ENCODE measurements at regions not wholly inside any gene's neighbourhood (a gene's known extent, or its start where the extent isn't known, plus 50 kb on each side); places are given as distances from the start of the nearest gene placed in this dataset.
"Not testable (repeated sequence)": the region's sequence is repeated elsewhere in the genome, so short reads cannot be mapped to it uniquely, and the experiment has no call there.

- H3K4ac ChIP-seq (ENCODE audit: low read depth, low read length), result no peak overlapping the region
- Mint-ChIP-seq H3K4me1 (no peaks in the 10 kb centered on the region), H3K27ac (no peak overlapping the region), H3K36me3 (ENCODE audit: insufficient read depth in 1 of 3, low read depth in 3 of 3) (peaks cover 0 to 10% (median 4%) of the 10 kb centered on the region in 3 experiments; a peak in 6 of 7 replicates), H3K4me3 (no peak overlapping the region), H3K27me3 (ENCODE audit: low read depth) (no peaks in the 10 kb centered on the region), H3K9me3 (peaks cover 75 to 81% of the 10 kb centered on the region in 2 experiments)
- no peak overlapping the region for H4K5ac ChIP-seq (ENCODE audit: insufficient read length, low read depth, low read length)
- TF ChIP-seq CTCF (conservative IDR thresholded peaks at IDR 0.05), result no peak
- DNase-seq, result no peak
- H2AFZ ChIP-seq (ENCODE audit: low read length), result no peak overlapping the region
- no peaks in the 10 kb centered on the region for H3K27me3 ChIP-seq (ENCODE audit: insufficient read depth, low read length)
- H4K20me1 ChIP-seq (ENCODE audit: control insufficient read depth, insufficient read depth, insufficient read length), result no peaks in the 10 kb centered on the region
- no peaks in the 10 kb centered on the region for H3K79me2 ChIP-seq (ENCODE audit: insufficient read depth, low read length)
- WGBS (ENCODE audit: extremely low coverage, insufficient read length, low lambda C conversion rate), result no CpG with 5 or more reads among the region's 7 CpGs
- H2BK12ac ChIP-seq (ENCODE audit: insufficient read length, low read depth, low read length), result no peak overlapping the region
- peaks cover 43% of the 10 kb centered on the region for H3K9me3 ChIP-seq (ENCODE audit: control insufficient read depth, low read depth, low read length)
- H3K14ac ChIP-seq (ENCODE audit: insufficient read depth, low read length), result no peak overlapping the region
- H2BK120ac ChIP-seq (ENCODE audit: low read depth, low read length, poor library complexity, severe bottlenecking), result no peak overlapping the region
- no peak overlapping the region for H3K23ac ChIP-seq (ENCODE audit: insufficient read length, low read depth, low read length)
- H3K9ac ChIP-seq (ENCODE audit: extremely low read depth, insufficient read length, low read length), result no peak overlapping the region
- H3K79me1 ChIP-seq (ENCODE audit: insufficient read depth, low read depth, low read length, poor library complexity, severe bottlenecking), result no peaks in the 10 kb centered on the region
- H3K23me2 ChIP-seq (ENCODE audit: insufficient read length, low read depth, low read length, poor library complexity, severe bottlenecking), result no peaks in the 10 kb centered on the region
- H3K18ac ChIP-seq (ENCODE audit: insufficient read length, low read depth, low read length), result no peak overlapping the region
- no peak overlapping the region for H3K56ac ChIP-seq (ENCODE audit: insufficient read length, low read depth, low read length)
- no peak overlapping the region for H2AK5ac ChIP-seq (ENCODE audit: insufficient read length, low read length)
- no peak overlapping the region for H2BK20ac ChIP-seq (ENCODE audit: low read depth, low read length, poor library complexity, severe bottlenecking)
- no peak overlapping the region for H4K91ac ChIP-seq (ENCODE audit: insufficient read length, low read depth, low read length)
- no peak overlapping the region for H3K27ac ChIP-seq (ENCODE audit: insufficient read length, low read depth, low read length)
- H2BK5ac ChIP-seq (ENCODE audit: insufficient read length, low read length), result no peak overlapping the region
- H3K4me1 ChIP-seq (ENCODE audit: insufficient read depth, low read length), result no peaks in the 10 kb centered on the region
- no peak overlapping the region for H4K8ac ChIP-seq (replicated peaks; ENCODE audit: insufficient read length, low read depth, low read length)
- H3T11ph ChIP-seq (ENCODE audit: low read length), result no peak overlapping the region
- H2BK15ac ChIP-seq (ENCODE audit: low read depth, low read length), result no peak overlapping the region
- no peak overlapping the region for H3K4me2 ChIP-seq (ENCODE audit: insufficient read depth, insufficient read length, low read length)
These were observed 81.9 kb downstream of the KCNJ18 start for GRCh38 chr17:21774263-21774662.

GRCh38 chr17:21775566-21775965, 83.2 kb downstream of the KCNJ18 start:
- H3K9ac ChIP-seq (ENCODE audit: extremely low read depth, insufficient read length, low read length); H3K4me1 Mint-ChIP-seq; H2BK20ac ChIP-seq (ENCODE audit: low read depth, low read length, poor library complexity, severe bottlenecking); H3K56ac ChIP-seq (ENCODE audit: insufficient read length, low read depth, low read length); H3K4me1 ChIP-seq (ENCODE audit: insufficient read depth, low read length); H2BK15ac ChIP-seq (ENCODE audit: low read depth, low read length); H3K14ac ChIP-seq (ENCODE audit: insufficient read depth, low read length); H3K27ac ChIP-seq (ENCODE audit: insufficient read length, low read depth, low read length); H2AFZ ChIP-seq (ENCODE audit: low read length); H3K23ac ChIP-seq (ENCODE audit: insufficient read length, low read depth, low read length); H3K4me2 ChIP-seq (ENCODE audit: insufficient read depth, insufficient read length, low read length); H3K27me3 ChIP-seq (ENCODE audit: insufficient read depth, low read length); H2BK12ac ChIP-seq (ENCODE audit: insufficient read length, low read depth, low read length); H3T11ph ChIP-seq (ENCODE audit: low read length); H2AK5ac ChIP-seq (ENCODE audit: insufficient read length, low read length); H3K23me2 ChIP-seq (ENCODE audit: insufficient read length, low read depth, low read length, poor library complexity, severe bottlenecking); H3K27me3 Mint-ChIP-seq (ENCODE audit: low read depth); H3K36me3 Mint-ChIP-seq (ENCODE audit: insufficient read depth in 1 of 3, low read depth in 3 of 3); H2BK5ac ChIP-seq (ENCODE audit: insufficient read length, low read length); H4K5ac ChIP-seq (ENCODE audit: insufficient read length, low read depth, low read length); DNase-seq; H3K27ac Mint-ChIP-seq; H4K20me1 ChIP-seq (ENCODE audit: control insufficient read depth, insufficient read depth, insufficient read length); H3K18ac ChIP-seq (ENCODE audit: insufficient read length, low read depth, low read length); H3K4ac ChIP-seq (ENCODE audit: low read depth, low read length); H3K4me3 Mint-ChIP-seq; H2BK120ac ChIP-seq (ENCODE audit: low read depth, low read length, poor library complexity, severe bottlenecking); H4K91ac ChIP-seq (ENCODE audit: insufficient read length, low read depth, low read length); H3K79me1 ChIP-seq (ENCODE audit: insufficient read depth, low read depth, low read length, poor library complexity, severe bottlenecking); H3K79me2 ChIP-seq (ENCODE audit: insufficient read depth, low read length); H4K8ac ChIP-seq (replicated peaks; ENCODE audit: insufficient read length, low read depth, low read length): not testable (repeated sequence)
- no CpG with 5 or more reads among the region's 8 CpGs for WGBS (ENCODE audit: extremely low coverage, insufficient read length, low lambda C conversion rate)
- H3K9me3 Mint-ChIP-seq, result peaks cover 74 to 87% of the 10 kb centered on the region in 2 experiments
- peaks cover 49% of the 10 kb centered on the region for H3K9me3 ChIP-seq (ENCODE audit: control insufficient read depth, low read depth, low read length)
